ENCODE measurements at regions not wholly inside any gene's neighbourhood (a gene's known extent, or its start where the extent isn't known, plus 50 kb on each side); places are given as distances from the start of the nearest gene placed in this dataset.

DNA sequence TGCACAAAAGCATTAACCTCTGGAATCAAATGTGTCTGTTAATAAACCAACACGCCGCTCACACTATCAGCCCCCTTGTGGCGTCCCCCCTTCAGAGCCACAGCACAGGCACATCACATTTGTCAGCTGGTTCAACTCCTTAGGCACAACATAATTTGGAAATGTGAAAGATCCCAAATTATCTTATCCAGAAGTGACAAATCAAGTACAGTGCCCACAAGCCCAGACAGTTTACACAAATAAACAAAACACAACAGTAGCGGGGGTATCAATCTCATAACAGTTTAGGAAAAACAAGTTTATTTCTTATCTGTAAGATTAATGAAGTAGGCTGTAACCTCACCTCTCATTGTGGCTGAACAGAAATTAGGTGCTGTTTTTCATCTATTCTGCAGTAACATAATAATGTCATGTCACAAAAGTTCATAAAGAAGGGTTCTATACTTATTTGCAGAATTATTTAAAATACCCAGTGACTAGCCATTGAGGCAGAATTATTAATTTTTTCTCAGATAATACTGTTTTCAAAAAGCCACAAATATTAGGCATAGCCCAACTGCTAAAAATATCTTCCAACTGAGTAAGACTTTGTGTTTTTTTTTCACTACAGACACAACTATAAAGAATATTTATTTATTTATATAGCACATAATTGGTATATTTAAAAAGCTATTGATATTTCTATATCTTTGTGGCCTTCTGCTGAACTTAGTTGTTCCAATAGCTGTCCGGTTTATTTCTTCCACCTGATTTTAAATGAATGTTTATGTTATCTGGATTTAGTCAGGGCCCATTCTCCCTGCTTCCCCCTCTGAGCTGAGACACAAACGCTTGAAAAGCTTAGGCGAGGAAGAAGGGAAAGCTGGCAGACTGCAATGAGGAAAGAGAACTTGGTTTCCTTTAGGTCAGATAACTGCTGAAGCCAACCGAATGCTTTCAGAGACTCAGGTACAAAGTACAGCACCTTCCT, 214.7 kb downstream of the QDPR start:
- H3K27me3 ChIP-seq (replicated peaks; ENCODE audit: control insufficient read depth, insufficient read depth, low read length), result no peaks in the 10 kb centered on the region

DNA sequence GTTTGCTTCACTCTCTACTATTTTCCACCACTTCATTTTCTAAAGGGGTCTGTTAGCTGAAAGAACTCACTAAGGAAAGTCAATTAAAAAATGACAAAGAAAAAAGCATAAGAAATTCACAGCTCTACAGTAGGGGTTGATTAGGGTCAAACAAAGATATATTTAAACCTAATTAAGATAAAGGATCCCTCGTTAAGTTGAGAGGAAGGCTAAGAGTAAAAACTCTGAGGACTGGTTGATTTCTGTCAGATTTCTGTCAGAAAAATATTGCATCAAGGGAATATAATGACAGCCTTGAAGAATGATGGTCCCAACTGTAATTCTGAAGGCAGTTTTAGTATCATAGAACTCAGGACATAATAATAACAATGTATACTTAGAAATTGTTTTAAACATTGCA, 218.0 kb downstream of the QDPR start:
- DNase-seq (ENCODE audit: extremely low read depth, insufficient read length), result no peak
- TF ChIP-seq, protein P1, sequence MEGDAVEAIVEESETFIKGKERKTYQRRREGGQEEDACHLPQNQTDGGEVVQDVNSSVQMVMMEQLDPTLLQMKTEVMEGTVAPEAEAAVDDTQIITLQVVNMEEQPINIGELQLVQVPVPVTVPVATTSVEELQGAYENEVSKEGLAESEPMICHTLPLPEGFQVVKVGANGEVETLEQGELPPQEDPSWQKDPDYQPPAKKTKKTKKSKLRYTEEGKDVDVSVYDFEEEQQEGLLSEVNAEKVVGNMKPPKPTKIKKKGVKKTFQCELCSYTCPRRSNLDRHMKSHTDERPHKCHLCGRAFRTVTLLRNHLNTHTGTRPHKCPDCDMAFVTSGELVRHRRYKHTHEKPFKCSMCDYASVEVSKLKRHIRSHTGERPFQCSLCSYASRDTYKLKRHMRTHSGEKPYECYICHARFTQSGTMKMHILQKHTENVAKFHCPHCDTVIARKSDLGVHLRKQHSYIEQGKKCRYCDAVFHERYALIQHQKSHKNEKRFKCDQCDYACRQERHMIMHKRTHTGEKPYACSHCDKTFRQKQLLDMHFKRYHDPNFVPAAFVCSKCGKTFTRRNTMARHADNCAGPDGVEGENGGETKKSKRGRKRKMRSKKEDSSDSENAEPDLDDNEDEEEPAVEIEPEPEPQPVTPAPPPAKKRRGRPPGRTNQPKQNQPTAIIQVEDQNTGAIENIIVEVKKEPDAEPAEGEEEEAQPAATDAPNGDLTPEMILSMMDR (IDR thresholded peaks at IDR 0.05; ENCODE audit: insufficient read depth, low read length, poor library complexity, severe bottlenecking), result no peak
- no peak overlapping the region for H3K4me3 ChIP-seq (replicated peaks; ENCODE audit: low read depth, low read length)
- no peaks in the 10 kb centered on the region for H3K36me3 ChIP-seq (ENCODE audit: control insufficient read depth, insufficient read depth, low read length)
- H3K27me3 ChIP-seq (replicated peaks; ENCODE audit: control insufficient read depth, insufficient read depth, low read length), result no peaks in the 10 kb centered on the region

More for the DNA sequence above, 214.7 kb downstream of the QDPR start:
- no peak for DNase-seq (ENCODE audit: extremely low read depth, insufficient read length)
- Histone ChIP-seq H3K4me3 (replicated peaks; ENCODE audit: low read depth, low read length) (no peak overlapping the region), H3K36me3 (ENCODE audit: control insufficient read depth, insufficient read depth, low read length) (no peaks in the 10 kb centered on the region)
- TF ChIP-seq, protein P1 (IDR thresholded peaks at IDR 0.05; ENCODE audit: insufficient read depth, low read length, poor library complexity, severe bottlenecking), result no peak

DNA sequence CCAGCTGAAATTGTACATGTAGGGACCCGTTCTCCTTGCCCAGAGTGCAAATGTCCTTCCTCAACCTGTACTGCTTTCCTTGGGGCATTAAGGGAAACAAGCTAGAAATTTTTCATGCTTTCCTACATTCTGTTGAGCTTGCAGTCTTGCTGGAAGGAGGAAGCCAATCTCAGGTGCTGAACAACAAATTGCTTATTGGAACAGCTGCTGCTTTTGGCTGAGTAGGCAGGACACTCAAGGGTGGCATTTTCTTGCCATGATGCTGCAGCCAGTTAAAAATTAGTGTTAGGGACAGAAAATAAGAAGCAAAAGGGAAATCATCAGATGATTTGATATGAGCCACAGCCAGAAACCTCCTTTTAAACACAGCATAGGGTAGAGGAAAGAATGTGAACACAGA, 223.7 kb downstream of the QDPR start:
- Histone ChIP-seq H3K36me3 (ENCODE audit: control insufficient read depth, insufficient read depth, low read length) (no peaks in the 10 kb centered on the region), H3K4me3 (replicated peaks; ENCODE audit: low read depth, low read length) (no peak overlapping the region), H3K27me3 (replicated peaks; ENCODE audit: control insufficient read depth, insufficient read depth, low read length) (no peaks in the 10 kb centered on the region)
- TF ChIP-seq, protein P1 (IDR thresholded peaks at IDR 0.05; ENCODE audit: insufficient read depth, low read length, poor library complexity, severe bottlenecking), result no peak
- DNase-seq (ENCODE audit: extremely low read depth, insufficient read length), result no peak

DNA sequence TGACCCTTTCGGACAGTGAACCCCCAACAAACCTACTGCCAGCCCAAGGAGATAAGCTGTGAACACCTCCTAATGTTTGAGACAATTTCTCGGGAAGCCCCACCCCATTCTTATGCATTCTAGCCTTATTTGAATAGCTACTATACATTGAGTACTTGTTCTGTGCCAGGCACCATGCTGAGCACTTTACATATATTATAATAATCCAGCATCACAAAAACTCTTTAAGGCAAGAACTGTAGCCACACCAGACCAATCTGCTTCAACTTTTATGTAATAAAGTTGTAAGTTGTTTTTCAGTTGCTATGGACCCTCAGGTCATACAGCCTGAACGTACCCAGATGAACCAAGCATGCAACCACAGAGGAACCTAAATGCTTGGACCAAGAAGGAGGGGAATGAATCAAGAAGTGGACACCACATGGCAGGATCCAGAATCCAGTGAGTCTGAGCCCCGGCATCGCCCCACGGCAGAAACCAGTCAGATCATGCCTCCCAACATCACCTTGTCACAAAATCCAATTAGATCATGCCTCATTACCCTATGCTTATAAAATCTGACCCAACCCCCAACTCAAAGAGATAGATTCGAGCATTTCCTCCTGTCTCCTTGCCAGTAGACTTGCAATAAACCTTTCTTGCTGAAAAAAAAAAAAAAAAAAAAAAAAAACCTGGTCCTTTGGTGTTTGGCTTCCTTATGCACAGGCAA, 225.0 kb downstream of the QDPR start:
- Histone ChIP-seq H3K27me3 (replicated peaks; ENCODE audit: control insufficient read depth, insufficient read depth, low read length) (no peaks in the 10 kb centered on the region), H3K36me3 (ENCODE audit: control insufficient read depth, insufficient read depth, low read length) (no peaks in the 10 kb centered on the region), H3K4me3 (replicated peaks; ENCODE audit: low read depth, low read length) (no peak overlapping the region)
- DNase-seq (ENCODE audit: extremely low read depth, insufficient read length), result no peak
- TF ChIP-seq, protein P1 (IDR thresholded peaks at IDR 0.05; ENCODE audit: insufficient read depth, low read length, poor library complexity, severe bottlenecking), result no peak

DNA sequence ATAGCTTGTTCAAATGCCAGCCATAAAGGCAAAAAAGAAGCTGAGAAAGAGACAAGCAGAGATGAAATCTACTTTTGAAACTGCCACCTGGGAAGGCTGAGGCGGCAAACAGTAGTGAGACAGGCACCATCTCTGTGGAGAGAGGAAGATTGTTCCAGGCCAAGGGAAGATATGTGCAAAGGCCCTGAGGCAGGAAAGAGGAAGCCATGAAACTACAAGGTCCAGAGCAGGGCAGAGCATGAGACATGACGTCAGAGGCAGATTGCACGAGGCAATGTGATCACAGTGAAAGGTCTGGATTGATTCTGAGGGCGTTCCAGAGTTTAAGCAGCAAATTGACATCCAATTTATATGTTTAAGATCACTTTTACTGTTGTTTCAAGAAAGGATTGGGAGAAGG, 226.1 kb downstream of the QDPR start:
- TF ChIP-seq, protein P1 (IDR thresholded peaks at IDR 0.05; ENCODE audit: insufficient read depth, low read length, poor library complexity, severe bottlenecking), result no peak
- Histone ChIP-seq H3K4me3 (replicated peaks; ENCODE audit: low read depth, low read length) (no peak overlapping the region), H3K27me3 (replicated peaks; ENCODE audit: control insufficient read depth, insufficient read depth, low read length) (no peaks in the 10 kb centered on the region), H3K36me3 (ENCODE audit: control insufficient read depth, insufficient read depth, low read length) (no peaks in the 10 kb centered on the region)
- DNase-seq (ENCODE audit: extremely low read depth, insufficient read length), result no peak
